ENCODE measurements at regions not wholly inside any gene's neighbourhood (a gene's known extent, or its start where the extent isn't known, plus 50 kb on each side); places are given as distances from the start of the nearest gene placed in this dataset.

- Histone ChIP-seq H3K9ac (ENCODE audit: low read depth, low read length, poor library complexity) (no peak overlapping the region), H3K4me2 (ENCODE audit: insufficient read depth, low read length, poor library complexity, severe bottlenecking) (no peak overlapping the region), H3K14ac (ENCODE audit: low read length) (no peak overlapping the region), H2AK5ac (ENCODE audit: low read depth, low read length) (no peak overlapping the region), H2AFZ (ENCODE audit: low read length) (no peak overlapping the region), H3K4ac (ENCODE audit: low read length) (no peak overlapping the region), H4K91ac (ENCODE audit: low read depth, low read length, poor library complexity) (no peak overlapping the region), H2BK5ac (ENCODE audit: low read length) (no peak overlapping the region), H3K27me3 (ENCODE audit: control insufficient read depth in 3 of 3, insufficient read depth in 3 of 3, low read depth in 1 of 3, low read length in 3 of 3) (no peaks in the 10 kb centered on the region), H2BK12ac (ENCODE audit: low read length) (no peak overlapping the region), H3K4me1 (ENCODE audit: control insufficient read depth in 2 of 2, insufficient read depth in 1 of 2, low read depth in 1 of 2, low read length in 2 of 2) (peaks cover 0 to 12% of the 10 kb centered on the region in 2 donors), H3K4me3 (ENCODE audit: low read length in 2 of 2) (no peak overlapping the region), H3K36me3 (replicated peaks in 1 of 2; ENCODE audit: control insufficient read depth in 2 of 2, insufficient read depth in 2 of 2, low read length in 2 of 2) (no peaks in the 10 kb centered on the region), H3K9me3 (replicated peaks in 1 of 2; ENCODE audit: control insufficient read depth in 2 of 2, insufficient read depth in 1 of 2, low read depth in 1 of 2, low read length in 2 of 2) (no peaks in the 10 kb centered on the region), H3K23ac (ENCODE audit: low read depth, low read length, poor library complexity) (no peak overlapping the region), H4K8ac (ENCODE audit: low read depth, low read length) (no peak overlapping the region), H3K18ac (ENCODE audit: low read length) (no peak overlapping the region), H2BK15ac (ENCODE audit: low read length) (no peak overlapping the region), H2BK120ac (ENCODE audit: low read depth, low read length) (no peak overlapping the region), H3K27ac (replicated peaks; ENCODE audit: low read length) (no peak overlapping the region), H3K79me1 (ENCODE audit: low read depth, low read length) (no peaks in the 10 kb centered on the region)
- DNase-seq (ENCODE audit: low spot score): no peak
- WGBS, 2 donors (ENCODE audit: extremely low coverage in 2 of 2, insufficient read length in 2 of 2, insufficient replicate concordance in 1 of 2): 100% methylated on average over 1 of the region's 6 CpGs; no CpG with 5 or more reads in 1 of the 2 donors
Observed at GRCh38 chr3:59244343-59244742, 194.5 kb upstream of the CFAP20DC start.

DNA sequence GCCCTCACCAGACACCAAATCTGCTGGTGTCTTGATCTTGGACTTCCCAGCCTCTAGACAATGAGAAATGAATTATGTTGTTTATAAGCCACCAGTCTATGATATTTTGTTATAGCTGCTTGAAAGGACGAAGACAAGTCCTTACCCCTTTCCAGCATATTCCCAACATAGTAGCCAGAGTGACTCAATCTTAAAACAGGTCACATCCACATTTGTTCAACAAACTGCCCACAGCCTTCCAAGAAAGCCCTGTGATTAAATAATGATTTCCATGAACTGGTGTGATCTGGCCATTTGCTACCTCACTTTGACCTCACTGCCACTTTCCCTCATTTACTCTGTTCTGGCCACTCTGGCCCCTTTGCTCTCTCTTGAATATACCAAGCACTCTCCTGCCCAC, 193.7 kb upstream of the CFAP20DC start:
- Histone ChIP-seq H2BK12ac (ENCODE audit: low read length) (no peak overlapping the region), H3K27ac (replicated peaks; ENCODE audit: low read length) (no peak overlapping the region), H2BK15ac (ENCODE audit: low read length) (no peak overlapping the region), H3K9ac (ENCODE audit: low read depth, low read length, poor library complexity) (no peak overlapping the region), H3K23ac (ENCODE audit: low read depth, low read length, poor library complexity) (no peak overlapping the region), H3K18ac (ENCODE audit: low read length) (no peak overlapping the region), H3K4me2 (ENCODE audit: insufficient read depth, low read length, poor library complexity, severe bottlenecking) (no peak overlapping the region), H4K91ac (ENCODE audit: low read depth, low read length, poor library complexity) (no peak overlapping the region), H3K4me3 (ENCODE audit: low read length in 2 of 2) (no peak overlapping the region), H3K9me3 (replicated peaks in 1 of 2; ENCODE audit: control insufficient read depth in 2 of 2, insufficient read depth in 1 of 2, low read depth in 1 of 2, low read length in 2 of 2) (peaks cover 0 to 4% of the 10 kb centered on the region in 2 donors), H3K4ac (ENCODE audit: low read length) (no peak overlapping the region), H3K27me3 (ENCODE audit: control insufficient read depth in 3 of 3, insufficient read depth in 3 of 3, low read depth in 1 of 3, low read length in 3 of 3) (no peaks in the 10 kb centered on the region), H3K36me3 (replicated peaks in 1 of 2; ENCODE audit: control insufficient read depth in 2 of 2, insufficient read depth in 2 of 2, low read length in 2 of 2) (no peaks in the 10 kb centered on the region), H3K14ac (ENCODE audit: low read length) (no peak overlapping the region), H2AFZ (ENCODE audit: low read length) (no peak overlapping the region), H2BK5ac (ENCODE audit: low read length) (no peak overlapping the region), H4K8ac (ENCODE audit: low read depth, low read length) (no peak overlapping the region), H2BK120ac (ENCODE audit: low read depth, low read length) (no peak overlapping the region), H3K4me1 (ENCODE audit: control insufficient read depth in 2 of 2, insufficient read depth in 1 of 2, low read depth in 1 of 2, low read length in 2 of 2) (peaks cover 0 to 7% of the 10 kb centered on the region in 2 donors), H3K79me1 (ENCODE audit: low read depth, low read length) (no peaks in the 10 kb centered on the region), H2AK5ac (ENCODE audit: low read depth, low read length) (no peak overlapping the region)
- DNase-seq (ENCODE audit: low spot score): no peak
- WGBS, 2 donors (ENCODE audit: extremely low coverage in 2 of 2, insufficient read length in 2 of 2, insufficient replicate concordance in 1 of 2): no CpG with 5 or more reads among the region's 1 CpG

GRCh38 chr3:59240666-59241255, 190.9 kb upstream of the CFAP20DC start:
- Histone ChIP-seq H2BK12ac (ENCODE audit: low read length) (no peak overlapping the region), H2AK5ac (ENCODE audit: low read depth, low read length) (no peak overlapping the region), H3K9ac (ENCODE audit: low read depth, low read length, poor library complexity) (no peak overlapping the region), H3K4ac (ENCODE audit: low read length) (no peak overlapping the region), H2AFZ (ENCODE audit: low read length) (no peak overlapping the region), H3K23ac (ENCODE audit: low read depth, low read length, poor library complexity) (no peak overlapping the region), H3K9me3 (replicated peaks in 1 of 2; ENCODE audit: control insufficient read depth in 2 of 2, insufficient read depth in 1 of 2, low read depth in 1 of 2, low read length in 2 of 2) (peaks cover 0 to 4% of the 10 kb centered on the region in 2 donors), H3K4me2 (ENCODE audit: insufficient read depth, low read length, poor library complexity, severe bottlenecking) (no peak overlapping the region), H3K36me3 (replicated peaks in 1 of 2; ENCODE audit: control insufficient read depth in 2 of 2, insufficient read depth in 2 of 2, low read length in 2 of 2) (no peaks in the 10 kb centered on the region), H3K14ac (ENCODE audit: low read length) (no peak overlapping the region), H3K18ac (ENCODE audit: low read length) (no peak overlapping the region), H2BK120ac (ENCODE audit: low read depth, low read length) (no peak overlapping the region), H3K79me1 (ENCODE audit: low read depth, low read length) (no peaks in the 10 kb centered on the region), H3K4me1 (ENCODE audit: control insufficient read depth in 2 of 2, insufficient read depth in 1 of 2, low read depth in 1 of 2, low read length in 2 of 2) (peaks cover 0 to under 1% of the 10 kb centered on the region in 2 donors), H4K91ac (ENCODE audit: low read depth, low read length, poor library complexity) (no peak overlapping the region), H2BK5ac (ENCODE audit: low read length) (no peak overlapping the region), H4K8ac (ENCODE audit: low read depth, low read length) (no peak overlapping the region), H2BK15ac (ENCODE audit: low read length) (no peak overlapping the region), H3K27me3 (ENCODE audit: control insufficient read depth in 3 of 3, insufficient read depth in 3 of 3, low read depth in 1 of 3, low read length in 3 of 3) (no peaks in the 10 kb centered on the region), H3K4me3 (ENCODE audit: low read length in 2 of 2) (no peak overlapping the region), H3K27ac (replicated peaks; ENCODE audit: low read length) (no peak overlapping the region)
- DNase-seq (ENCODE audit: low spot score): no peak
- WGBS, 2 donors (ENCODE audit: extremely low coverage in 2 of 2, insufficient read length in 2 of 2, insufficient replicate concordance in 1 of 2): no CpG with 5 or more reads among the region's 2 CpGs

GRCh38 chr3:59237121-59237520, 187.3 kb upstream of the CFAP20DC start:
- Histone ChIP-seq H4K8ac (ENCODE audit: low read depth, low read length) (no peak overlapping the region), H4K91ac (ENCODE audit: low read depth, low read length, poor library complexity) (no peak overlapping the region), H3K36me3 (replicated peaks in 1 of 2; ENCODE audit: control insufficient read depth in 2 of 2, insufficient read depth in 2 of 2, low read length in 2 of 2) (no peaks in the 10 kb centered on the region), H3K4me1 (ENCODE audit: control insufficient read depth in 2 of 2, insufficient read depth in 1 of 2, low read depth in 1 of 2, low read length in 2 of 2) (no peaks in the 10 kb centered on the region), H2BK5ac (ENCODE audit: low read length) (no peak overlapping the region), H3K9me3 (replicated peaks in 1 of 2; ENCODE audit: control insufficient read depth in 2 of 2, insufficient read depth in 1 of 2, low read depth in 1 of 2, low read length in 2 of 2) (peaks cover 0 to 4% of the 10 kb centered on the region in 2 donors), H3K4me2 (ENCODE audit: insufficient read depth, low read length, poor library complexity, severe bottlenecking) (no peak overlapping the region), H3K18ac (ENCODE audit: low read length) (no peak overlapping the region), H3K4ac (ENCODE audit: low read length) (no peak overlapping the region), H3K9ac (ENCODE audit: low read depth, low read length, poor library complexity) (no peak overlapping the region), H2BK120ac (ENCODE audit: low read depth, low read length) (no peak overlapping the region), H2BK12ac (ENCODE audit: low read length) (no peak overlapping the region), H3K14ac (ENCODE audit: low read length) (no peak overlapping the region), H3K27ac (replicated peaks; ENCODE audit: low read length) (no peak overlapping the region), H3K27me3 (ENCODE audit: control insufficient read depth in 3 of 3, insufficient read depth in 3 of 3, low read depth in 1 of 3, low read length in 3 of 3) (no peaks in the 10 kb centered on the region), H2BK15ac (ENCODE audit: low read length) (no peak overlapping the region), H3K4me3 (ENCODE audit: low read length in 2 of 2) (no peak overlapping the region), H3K79me1 (ENCODE audit: low read depth, low read length) (no peaks in the 10 kb centered on the region), H2AFZ (ENCODE audit: low read length) (no peak overlapping the region), H2AK5ac (ENCODE audit: low read depth, low read length) (no peak overlapping the region), H3K23ac (ENCODE audit: low read depth, low read length, poor library complexity) (no peak overlapping the region)
- WGBS, 2 donors (ENCODE audit: extremely low coverage in 2 of 2, insufficient read length in 2 of 2, insufficient replicate concordance in 1 of 2): no CpG with 5 or more reads among the region's 6 CpGs
- DNase-seq (ENCODE audit: low spot score): no peak

Measured in neuronal stem cell (in vitro differentiated cells).